ENCODE measurements at regions not wholly inside any gene's neighbourhood (a gene's known extent, or its start where the extent isn't known, plus 50 kb on each side); places are given as distances from the start of the nearest gene placed in this dataset.

DNA sequence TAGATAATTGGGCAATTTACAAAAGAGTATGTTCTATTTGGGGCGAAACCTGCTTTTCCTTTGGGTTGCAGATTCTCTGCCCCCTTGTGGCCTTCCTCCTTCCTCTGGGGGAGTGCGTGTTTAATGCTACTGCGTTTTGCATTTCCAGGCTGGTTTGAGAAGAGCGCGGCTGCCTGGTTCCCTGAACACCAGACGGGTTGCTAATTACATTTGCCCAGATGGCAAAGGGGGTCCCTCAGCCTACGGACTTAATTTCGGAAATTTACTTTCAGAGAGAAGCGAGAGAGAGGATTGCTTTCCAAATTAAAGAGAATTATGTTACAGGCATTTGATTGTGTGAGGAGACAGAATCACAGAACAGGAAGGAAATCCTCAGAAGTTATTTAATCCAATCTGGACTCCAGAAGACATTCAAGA is 91.9 kb upstream of the JAZF1 start:
- no peaks in the 10 kb centered on the region for H3K9me3 Mint-ChIP-seq (ENCODE audit: unreplicated experiment)
- no peaks in the 10 kb centered on the region for H3K36me3 Mint-ChIP-seq (ENCODE audit: low read depth, unreplicated experiment)
- peaks cover 3% of the 10 kb centered on the region for H3K4me1 Mint-ChIP-seq (ENCODE audit: unreplicated experiment)
- peak; percentile 55 for DNase-seq (ENCODE audit: low spot score)
- H3K27ac Mint-ChIP-seq (ENCODE audit: unreplicated experiment): peak overlapping the region; percentile 65
- TF ChIP-seq, protein P1, sequence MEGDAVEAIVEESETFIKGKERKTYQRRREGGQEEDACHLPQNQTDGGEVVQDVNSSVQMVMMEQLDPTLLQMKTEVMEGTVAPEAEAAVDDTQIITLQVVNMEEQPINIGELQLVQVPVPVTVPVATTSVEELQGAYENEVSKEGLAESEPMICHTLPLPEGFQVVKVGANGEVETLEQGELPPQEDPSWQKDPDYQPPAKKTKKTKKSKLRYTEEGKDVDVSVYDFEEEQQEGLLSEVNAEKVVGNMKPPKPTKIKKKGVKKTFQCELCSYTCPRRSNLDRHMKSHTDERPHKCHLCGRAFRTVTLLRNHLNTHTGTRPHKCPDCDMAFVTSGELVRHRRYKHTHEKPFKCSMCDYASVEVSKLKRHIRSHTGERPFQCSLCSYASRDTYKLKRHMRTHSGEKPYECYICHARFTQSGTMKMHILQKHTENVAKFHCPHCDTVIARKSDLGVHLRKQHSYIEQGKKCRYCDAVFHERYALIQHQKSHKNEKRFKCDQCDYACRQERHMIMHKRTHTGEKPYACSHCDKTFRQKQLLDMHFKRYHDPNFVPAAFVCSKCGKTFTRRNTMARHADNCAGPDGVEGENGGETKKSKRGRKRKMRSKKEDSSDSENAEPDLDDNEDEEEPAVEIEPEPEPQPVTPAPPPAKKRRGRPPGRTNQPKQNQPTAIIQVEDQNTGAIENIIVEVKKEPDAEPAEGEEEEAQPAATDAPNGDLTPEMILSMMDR (IDR thresholded peaks at IDR 0.05; ENCODE audit: unreplicated experiment): peak; percentile 50
- no peak overlapping the region for H3K4me3 Mint-ChIP-seq (ENCODE audit: unreplicated experiment)
- no peaks in the 10 kb centered on the region for H3K27me3 Mint-ChIP-seq (ENCODE audit: unreplicated experiment)

DNA sequence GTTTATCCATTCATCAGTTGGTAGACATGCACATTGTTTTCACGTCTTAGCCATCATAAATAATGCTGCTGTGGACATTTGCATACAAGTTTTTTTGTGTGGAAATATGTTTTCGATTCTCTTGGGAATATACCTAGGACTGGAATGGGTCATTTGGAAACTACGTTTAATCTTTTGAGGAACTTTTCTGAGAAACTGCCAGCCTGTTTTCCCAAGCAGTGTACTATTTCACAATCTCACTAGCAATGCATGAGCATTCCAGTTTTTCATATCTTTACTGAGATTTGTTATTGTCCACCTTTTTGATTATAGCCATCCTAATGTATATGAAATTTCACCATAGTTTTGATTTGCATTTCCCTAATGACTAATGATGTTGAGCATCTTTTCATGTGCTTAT is 95.7 kb upstream of the JAZF1 start:
- H3K27me3 Mint-ChIP-seq (ENCODE audit: unreplicated experiment): peaks cover 2% of the 10 kb centered on the region
- no peak overlapping the region for H3K4me3 Mint-ChIP-seq (ENCODE audit: unreplicated experiment)
- H3K4me1 Mint-ChIP-seq (ENCODE audit: unreplicated experiment): peaks cover 7% of the 10 kb centered on the region
- H3K36me3 Mint-ChIP-seq (ENCODE audit: low read depth, unreplicated experiment): no peaks in the 10 kb centered on the region
- no peak overlapping the region for H3K27ac Mint-ChIP-seq (ENCODE audit: unreplicated experiment)
- no peaks in the 10 kb centered on the region for H3K9me3 Mint-ChIP-seq (ENCODE audit: unreplicated experiment)
- DNase-seq (ENCODE audit: low spot score): no peak
- TF ChIP-seq, protein P1 (IDR thresholded peaks at IDR 0.05; ENCODE audit: unreplicated experiment): no peak

DNA sequence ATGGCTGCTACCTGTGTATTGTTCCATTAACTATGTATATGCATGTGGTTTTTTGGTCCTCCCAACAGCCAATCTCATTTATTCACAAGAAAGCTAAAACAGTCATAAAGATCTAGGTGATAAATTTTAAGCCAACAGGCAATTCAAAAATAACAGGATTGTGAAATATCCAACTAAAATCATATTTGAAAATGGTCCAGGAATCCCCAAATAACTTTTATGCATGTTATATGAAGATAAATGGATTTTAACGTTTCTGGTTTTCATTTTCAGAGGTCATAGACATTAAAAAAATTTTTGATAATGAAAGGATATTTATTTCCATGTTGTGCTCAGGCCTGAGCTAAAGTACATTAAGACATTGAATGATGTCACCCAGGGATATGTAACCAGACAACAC is 96.8 kb upstream of the JAZF1 start:
- Mint-ChIP-seq H3K4me3 (ENCODE audit: unreplicated experiment) (no peak overlapping the region), H3K27me3 (ENCODE audit: unreplicated experiment) (peaks cover 2% of the 10 kb centered on the region), H3K9me3 (ENCODE audit: unreplicated experiment) (no peaks in the 10 kb centered on the region), H3K27ac (ENCODE audit: unreplicated experiment) (no peak overlapping the region), H3K36me3 (ENCODE audit: low read depth, unreplicated experiment) (no peaks in the 10 kb centered on the region), H3K4me1 (ENCODE audit: unreplicated experiment) (peaks cover 6% of the 10 kb centered on the region)
- TF ChIP-seq, protein P1 (IDR thresholded peaks at IDR 0.05; ENCODE audit: unreplicated experiment): no peak
- no peak for DNase-seq (ENCODE audit: low spot score)

DNA sequence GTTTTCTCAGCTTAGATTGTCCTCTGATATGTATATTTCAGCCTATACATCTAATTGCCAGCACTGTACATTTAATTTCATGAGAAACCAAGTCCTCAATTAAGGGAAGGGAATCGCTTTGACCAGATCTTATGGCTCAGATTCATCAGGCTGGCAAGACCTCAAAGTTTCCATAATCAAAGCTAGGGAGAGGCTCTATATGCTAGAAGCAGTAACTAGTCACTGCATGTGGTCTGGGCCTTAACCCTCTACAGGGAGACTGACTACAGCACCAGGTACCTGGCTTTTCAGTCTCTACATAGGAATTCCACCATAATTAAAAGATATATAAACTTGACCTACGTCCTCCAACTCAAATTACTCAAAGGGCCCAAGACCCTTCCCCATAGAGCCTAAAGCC is 97.4 kb upstream of the JAZF1 start:
- Mint-ChIP-seq H3K9me3 (ENCODE audit: unreplicated experiment) (no peaks in the 10 kb centered on the region), H3K4me3 (ENCODE audit: unreplicated experiment) (no peak overlapping the region), H3K27me3 (ENCODE audit: unreplicated experiment) (peaks cover 2% of the 10 kb centered on the region), H3K4me1 (ENCODE audit: unreplicated experiment) (peaks cover 3% of the 10 kb centered on the region), H3K36me3 (ENCODE audit: low read depth, unreplicated experiment) (no peaks in the 10 kb centered on the region), H3K27ac (ENCODE audit: unreplicated experiment) (no peak overlapping the region)
- no peak for DNase-seq (ENCODE audit: low spot score)
- TF ChIP-seq, protein P1 (IDR thresholded peaks at IDR 0.05; ENCODE audit: unreplicated experiment): no peak

DNA sequence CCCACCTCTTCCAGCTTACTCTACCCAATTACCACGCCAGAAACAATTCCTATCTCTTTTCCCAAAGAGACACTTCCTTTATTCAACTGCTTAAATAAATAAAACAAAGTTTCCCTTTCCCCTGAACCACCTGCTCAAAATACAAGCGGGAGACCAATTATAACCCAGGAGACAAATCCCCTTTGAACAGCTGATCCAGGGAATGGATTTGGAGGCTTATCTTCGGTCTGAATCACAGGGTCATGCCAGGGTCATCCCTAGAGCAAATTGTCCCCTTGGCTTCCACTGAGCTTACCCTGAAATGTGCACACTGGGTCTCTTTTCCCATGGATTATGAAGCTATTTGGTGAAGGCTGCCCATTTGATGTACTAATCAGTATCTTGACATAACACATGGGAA is 99.9 kb upstream of the JAZF1 start:
- DNase-seq (ENCODE audit: low spot score): no peak
- Mint-ChIP-seq H3K36me3 (ENCODE audit: low read depth, unreplicated experiment) (no peaks in the 10 kb centered on the region), H3K4me3 (ENCODE audit: unreplicated experiment) (no peak overlapping the region), H3K4me1 (ENCODE audit: unreplicated experiment) (peaks cover 3% of the 10 kb centered on the region), H3K27ac (ENCODE audit: unreplicated experiment) (no peak overlapping the region), H3K9me3 (ENCODE audit: unreplicated experiment) (no peaks in the 10 kb centered on the region), H3K27me3 (ENCODE audit: unreplicated experiment) (peaks cover 2% of the 10 kb centered on the region)
- TF ChIP-seq, protein P1 (IDR thresholded peaks at IDR 0.05; ENCODE audit: unreplicated experiment): no peak

All from endothelial cell (in vitro differentiated cells).